ENCODE measurements at regions not wholly inside any gene's neighbourhood (a gene's known extent, or its start where the extent isn't known, plus 50 kb on each side); places are given as distances from the start of the nearest gene placed in this dataset.

GRCh38 chr4:26052663-26053541, 138.9 kb downstream of the SMIM20 start:
- CTCF ChIA-PET: interaction anchor here (0.6 to 1.4 kb wide), 2 partner anchors 9 to 364 kb away, joined by 3 to 4 read pairs; no protein-coding TSS in a partner anchor
- DNase-seq (ENCODE audit: low read depth in 1 of 2, low spot score in 1 of 2) (no peak), ATAC-seq (no peak), FAIRE-seq (no peak)
- Histone ChIP-seq H3K4me3 (no peak overlapping the region), H3K9me3 (no peaks in the 10 kb centered on the region), H3K4me2 (no peak overlapping the region), H3K27ac (no peak overlapping the region), H3K4me1 (no peaks in the 10 kb centered on the region)
- no peak for TF ChIP-seq RFX5 (IDR thresholded peaks at IDR 0.05)
- 59% methylated on average over 9 of the region's 9 CpGs for WGBS (ENCODE audit: missing lambda C conversion rate)
- POLR2A ChIA-PET: no interaction called here

GRCh38 chr4:26053761-26054160, 139.7 kb downstream of the SMIM20 start:
- ChIA-PET POLR2A (no interaction called here), CTCF (interaction anchor here (1.4 kb wide), 1 partner anchor 8 kb away, joined by 4 read pairs; no protein-coding TSS in a partner anchor)
- Histone ChIP-seq H3K4me2 (no peak overlapping the region), H3K4me1 (no peaks in the 10 kb centered on the region), H3K9me3 (no peaks in the 10 kb centered on the region), H3K4me3 (no peak overlapping the region), H3K27ac (no peak overlapping the region)
- FAIRE-seq (no peak), ATAC-seq (no peak), DNase-seq (ENCODE audit: low read depth in 1 of 2, low spot score in 1 of 2) (no peak)
- WGBS (ENCODE audit: missing lambda C conversion rate): 11% methylated on average over 4 of the region's 4 CpGs
- TF ChIP-seq E2F6 (IDR thresholded peaks at IDR 0.05; ENCODE audit: borderline replicate concordance, low read depth) (no peak), EHMT2 (IDR thresholded peaks at IDR 0.05; ENCODE audit: low read depth) (no peak), ELK1 (IDR thresholded peaks at IDR 0.05; ENCODE audit: low read depth, low read length) (no peak), SMC3 (IDR thresholded peaks at IDR 0.05) (no peak), BHLHE40 (IDR thresholded peaks at IDR 0.05; ENCODE audit: low read depth, low read length) (no peak), POLR2A (IDR thresholded peaks at IDR 0.05; ENCODE audit: low read length) (no peak), EHF (CRISPR knock-in tag; IDR thresholded peaks at IDR 0.05) (no peak), CBX2 (IDR thresholded peaks at IDR 0.05; ENCODE audit: borderline replicate concordance, low read depth) (no peak), HMGXB4 (CRISPR knock-in tag; IDR thresholded peaks at IDR 0.05; ENCODE audit: borderline replicate concordance) (no peak), PBX3 (IDR thresholded peaks at IDR 0.05) (no peak), KDM1A (IDR thresholded peaks at IDR 0.05; ENCODE audit: low read depth) (no peak), NPAS2 (CRISPR knock-in tag; IDR thresholded peaks at IDR 0.05; ENCODE audit: borderline replicate concordance) (no peak), REST (IDR thresholded peaks at IDR 0.05) (no peak), PHF8 (IDR thresholded peaks at IDR 0.05; ENCODE audit: borderline replicate concordance, low read depth) (no peak), HOXB5 (CRISPR knock-in tag; IDR thresholded peaks at IDR 0.05) (no peak), CEBPB (IDR thresholded peaks at IDR 0.05) (no peak)
